Pulmonary artery endothelial cell (primary cell): ENCODE measurements at regions not wholly inside any gene's neighbourhood (a gene's known extent, or its start where the extent isn't known, plus 50 kb on each side); places are given as distances from the start of the nearest gene placed in this dataset.
"Not testable (repeated sequence)": the region's sequence is repeated elsewhere in the genome, so short reads cannot be mapped to it uniquely, and the experiment has no call there.

ENCODE experiments used
- DNase-seq: peaks from one replicate; pipeline ENCODE4 v3.0.0-alpha.2; 2011; ENCODE audit warnings: low read depth, low spot score

DNA sequence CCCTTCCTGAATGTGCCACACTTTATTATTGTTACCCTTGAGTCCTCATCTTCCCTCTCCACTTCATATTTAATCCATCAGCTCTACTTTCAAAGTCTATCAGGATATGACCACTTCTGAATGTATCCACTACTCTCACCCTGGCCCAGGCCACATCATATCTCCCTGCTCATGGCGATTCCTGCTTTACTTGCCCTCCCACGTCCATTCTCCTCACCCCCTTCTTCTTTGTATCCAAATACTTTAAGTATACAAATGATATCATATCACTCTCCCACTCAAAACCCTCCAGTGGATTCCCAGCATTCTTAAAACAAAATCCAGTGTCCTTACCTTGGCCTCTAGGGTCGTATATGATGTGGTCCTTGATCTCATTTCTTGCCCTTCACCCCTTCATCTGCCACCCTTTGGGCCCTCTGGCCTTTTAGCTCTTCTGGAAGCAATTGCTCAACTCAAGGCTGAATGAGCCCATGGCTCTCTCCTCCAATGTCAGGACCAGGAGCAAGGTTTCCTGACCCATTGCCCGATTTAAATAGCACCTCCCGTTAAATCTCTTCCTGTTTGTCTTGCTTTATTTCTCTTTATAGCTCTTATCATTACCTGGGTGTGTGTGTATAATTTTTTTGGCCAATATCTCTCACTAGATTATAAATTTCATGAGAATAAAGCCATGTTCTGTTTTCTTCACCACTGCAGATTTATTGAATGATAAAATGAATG lies 205.9 kb upstream of the ECI2 start:
- DNase-seq: no peak

- no peak for DNase-seq
These were observed 205.2 kb upstream of the ECI2 start for GRCh38 chr6:4340544-4340943.

DNA sequence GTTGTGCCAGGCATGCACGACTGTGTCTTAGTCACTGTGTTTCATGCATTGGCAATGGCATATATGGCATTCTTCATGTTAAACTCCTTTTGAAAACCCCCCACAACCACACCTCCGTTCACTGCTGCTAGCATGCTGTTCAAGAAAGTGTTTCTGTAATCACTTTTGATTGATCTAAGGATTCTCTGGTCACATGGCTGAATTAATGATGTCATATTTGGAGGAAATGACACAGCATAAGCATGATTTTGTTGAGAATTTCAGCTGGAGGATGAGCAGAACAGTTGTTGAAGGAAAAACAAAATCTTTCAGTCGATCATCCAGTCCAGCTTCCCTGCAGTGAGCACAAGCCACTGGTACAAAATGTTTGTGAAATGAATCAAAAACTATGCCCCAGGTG lies 203.5 kb upstream of the ECI2 start:
- DNase-seq: no peak

- DNase-seq: no peak
These were observed 201.5 kb upstream of the ECI2 start for GRCh38 chr6:4336778-4337442.

GRCh38 chr6:4336084-4336483 lies 200.7 kb upstream of the ECI2 start:
- no peak for DNase-seq

GRCh38 chr6:4334158-4334740 lies 198.9 kb upstream of the ECI2 start:
- DNase-seq: not testable (repeated sequence)

DNA sequence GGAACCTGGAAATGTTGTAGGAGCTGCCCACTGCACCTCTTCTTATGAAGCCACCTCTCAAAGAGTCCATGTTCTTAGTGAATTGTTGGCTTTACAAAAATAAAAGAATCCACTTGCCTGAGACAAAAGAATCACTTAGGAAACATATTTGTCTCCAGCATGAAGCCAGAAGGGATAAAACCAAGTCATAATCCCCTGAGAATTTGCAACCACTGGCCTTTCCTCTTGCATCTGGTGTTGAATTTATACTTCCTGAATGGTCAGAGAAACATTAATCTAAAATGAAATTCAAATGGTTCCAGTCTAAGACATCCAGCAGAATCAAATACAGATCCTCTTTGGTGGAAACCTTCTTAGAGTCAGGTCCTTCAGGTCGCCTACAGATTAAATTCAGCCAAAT lies 192.5 kb upstream of the ECI2 start:
- DNase-seq: no peak

DNA sequence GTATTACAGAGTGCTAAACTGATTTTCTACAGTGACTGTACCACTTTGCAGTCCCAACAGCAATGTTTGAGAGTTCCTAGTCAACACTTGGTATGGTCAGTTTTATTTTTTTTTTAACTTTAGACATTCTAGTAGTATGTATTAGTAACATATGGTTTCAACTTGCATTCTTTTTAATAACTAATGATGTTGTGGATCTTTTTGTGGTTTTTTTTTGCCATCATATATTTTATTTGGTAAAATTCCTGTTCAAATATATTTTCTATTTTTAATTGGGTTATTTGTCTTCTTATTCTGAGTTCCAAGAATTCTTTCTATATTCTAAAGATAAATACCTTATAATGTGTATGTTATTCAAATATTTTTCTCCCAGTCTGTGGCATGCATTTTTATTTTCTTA lies 189.4 kb upstream of the ECI2 start:
- DNase-seq: no peak

GRCh38 chr6:4323322-4323721 lies 187.9 kb upstream of the ECI2 start:
- DNase-seq: no peak

- no peak for DNase-seq
These were observed 187.5 kb upstream of the ECI2 start for GRCh38 chr6:4322846-4323309.

DNA sequence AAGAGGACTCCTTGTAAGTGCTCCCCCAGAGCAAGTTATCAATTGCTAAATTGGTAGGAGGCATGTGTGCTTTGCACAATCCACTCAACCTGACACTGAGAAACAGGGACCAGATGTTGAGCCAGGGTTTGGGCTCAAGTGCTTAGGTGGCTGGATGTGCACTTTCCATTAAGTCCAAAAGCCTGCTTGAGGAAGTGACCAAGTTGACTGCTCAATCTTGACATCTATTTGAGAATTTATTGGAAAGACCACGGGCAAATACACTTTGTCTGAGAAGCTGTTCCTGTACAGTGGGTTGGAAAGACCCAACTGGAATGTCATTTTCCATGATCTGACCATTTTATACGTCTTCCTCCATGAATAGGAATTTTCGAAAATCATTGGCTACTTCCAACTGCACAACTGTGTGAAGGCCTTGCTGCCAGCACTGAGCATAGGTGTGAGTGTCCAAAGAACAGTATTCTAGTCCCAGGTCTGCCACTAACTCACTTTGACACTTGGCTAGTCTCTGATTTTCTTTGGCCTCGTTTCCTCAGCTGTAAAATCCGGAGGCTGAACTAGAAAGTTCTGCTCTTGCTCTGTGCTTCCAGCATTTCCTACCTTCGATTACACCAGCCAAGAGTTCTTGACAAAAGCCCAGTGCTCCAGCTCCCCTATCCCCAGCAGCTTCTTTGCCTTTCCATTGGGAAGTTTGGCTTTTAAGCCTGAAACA lies 186.9 kb upstream of the ECI2 start:
- DNase-seq: no peak

DNA sequence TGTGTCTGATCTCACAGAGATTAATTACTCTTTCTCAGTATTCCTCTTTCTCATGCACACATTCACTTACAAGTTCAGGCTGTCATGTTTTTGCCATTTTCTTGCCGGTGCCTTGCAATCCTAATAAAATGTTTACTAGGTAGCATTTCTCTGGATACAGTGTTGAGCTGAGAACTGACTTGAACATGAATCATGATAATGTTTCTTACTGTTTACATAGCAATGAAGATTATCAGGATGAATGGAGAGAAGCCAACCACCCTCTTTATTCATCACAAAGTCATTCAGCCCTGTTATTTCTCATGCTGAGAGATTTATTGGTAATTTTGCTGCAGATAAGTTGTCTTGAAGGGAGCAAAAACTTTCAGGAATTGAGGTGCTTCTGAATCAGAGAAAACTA lies 185.5 kb upstream of the ECI2 start:
- DNase-seq: peak; percentile 27

GRCh38 chr6:4319981-4320683 lies 184.8 kb upstream of the ECI2 start:
- DNase-seq: peak; percentile 22

DNA sequence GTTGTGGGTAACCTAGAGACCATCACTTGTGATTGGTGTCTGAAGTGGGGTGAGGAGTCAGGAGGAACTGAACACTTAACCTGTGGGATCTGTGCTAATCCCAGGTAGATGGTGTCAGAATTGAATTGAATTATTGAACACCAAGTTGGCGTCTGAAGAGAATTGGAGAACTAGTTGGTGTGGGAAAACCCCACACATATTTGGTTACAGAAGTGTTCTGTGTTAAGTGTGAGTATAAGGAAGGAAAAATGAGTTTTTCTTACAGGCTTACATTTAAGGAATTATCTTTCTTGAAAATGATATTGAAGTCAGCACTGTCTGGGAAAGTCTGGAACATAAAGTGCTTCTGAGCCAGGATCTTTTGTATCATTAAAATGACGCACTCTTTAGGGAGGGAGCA lies 182.9 kb upstream of the ECI2 start:
- DNase-seq: no peak

- DNase-seq: peak; percentile 82
These were observed 181.6 kb upstream of the ECI2 start for GRCh38 chr6:4316867-4317400.

GRCh38 chr6:4314201-4314707 lies 178.9 kb upstream of the ECI2 start:
- DNase-seq: no peak

- DNase-seq: peak; percentile 77
These were observed 177.8 kb upstream of the ECI2 start for GRCh38 chr6:4313044-4313686.

- DNase-seq: no peak
These were observed 176.8 kb upstream of the ECI2 start for GRCh38 chr6:4311976-4312860.

GRCh38 chr6:4309540-4309939 lies 174.2 kb upstream of the ECI2 start:
- DNase-seq: no peak

DNA sequence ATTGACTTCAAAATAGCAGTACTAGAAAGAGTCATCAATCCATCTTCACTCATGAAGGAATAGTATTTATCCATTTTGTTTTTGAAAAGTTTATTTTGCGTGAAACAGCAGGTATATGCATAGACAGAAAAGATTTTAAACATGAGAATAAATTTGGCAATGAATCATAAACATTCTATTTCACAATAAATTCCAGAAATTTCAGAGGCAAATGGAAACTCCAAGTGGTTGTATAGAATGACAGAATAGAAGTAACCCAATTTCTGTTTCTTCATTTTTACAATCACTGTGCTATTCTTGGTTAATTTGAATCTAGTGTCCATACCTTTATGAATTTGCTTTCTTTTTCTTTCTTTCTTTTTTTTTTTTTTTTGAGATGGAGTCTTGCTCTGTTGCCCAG lies 173.0 kb upstream of the ECI2 start:
- DNase-seq: no peak
